ENCODE measurements at regions not wholly inside any gene's neighbourhood (a gene's known extent, or its start where the extent isn't known, plus 50 kb on each side); places are given as distances from the start of the nearest gene placed in this dataset.

DNA sequence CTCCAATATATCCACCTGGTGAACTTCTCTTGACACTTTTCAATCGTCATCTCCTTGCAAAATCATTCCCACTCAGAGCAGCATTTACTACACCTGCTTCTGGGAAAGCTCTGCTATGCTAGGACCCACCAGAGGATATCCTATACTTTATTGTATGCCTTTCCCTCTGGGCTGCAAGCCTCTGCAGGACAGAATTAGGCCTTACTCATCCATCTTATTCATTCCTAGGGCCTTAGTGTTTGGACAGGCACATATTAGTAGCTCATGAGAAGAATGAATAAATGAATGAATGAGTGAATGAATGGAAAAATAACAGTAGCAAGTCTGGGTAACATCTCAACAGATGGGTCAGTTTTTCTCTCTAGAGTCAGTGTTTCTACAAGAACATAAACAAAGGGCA, 216.1 kb downstream of the MAFB start:
- no peaks in the 10 kb centered on the region for H4K20me1 ChIP-seq (ENCODE audit: insufficient read depth, low read length)
- TF ChIP-seq, protein P1, sequence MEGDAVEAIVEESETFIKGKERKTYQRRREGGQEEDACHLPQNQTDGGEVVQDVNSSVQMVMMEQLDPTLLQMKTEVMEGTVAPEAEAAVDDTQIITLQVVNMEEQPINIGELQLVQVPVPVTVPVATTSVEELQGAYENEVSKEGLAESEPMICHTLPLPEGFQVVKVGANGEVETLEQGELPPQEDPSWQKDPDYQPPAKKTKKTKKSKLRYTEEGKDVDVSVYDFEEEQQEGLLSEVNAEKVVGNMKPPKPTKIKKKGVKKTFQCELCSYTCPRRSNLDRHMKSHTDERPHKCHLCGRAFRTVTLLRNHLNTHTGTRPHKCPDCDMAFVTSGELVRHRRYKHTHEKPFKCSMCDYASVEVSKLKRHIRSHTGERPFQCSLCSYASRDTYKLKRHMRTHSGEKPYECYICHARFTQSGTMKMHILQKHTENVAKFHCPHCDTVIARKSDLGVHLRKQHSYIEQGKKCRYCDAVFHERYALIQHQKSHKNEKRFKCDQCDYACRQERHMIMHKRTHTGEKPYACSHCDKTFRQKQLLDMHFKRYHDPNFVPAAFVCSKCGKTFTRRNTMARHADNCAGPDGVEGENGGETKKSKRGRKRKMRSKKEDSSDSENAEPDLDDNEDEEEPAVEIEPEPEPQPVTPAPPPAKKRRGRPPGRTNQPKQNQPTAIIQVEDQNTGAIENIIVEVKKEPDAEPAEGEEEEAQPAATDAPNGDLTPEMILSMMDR (IDR thresholded peaks at IDR 0.05), result no peak
- no peak overlapping the region for H2AFZ ChIP-seq (ENCODE audit: insufficient read depth, low read depth, low read length, poor library complexity, severe bottlenecking)
- Mint-ChIP-seq H3K27me3 (ENCODE audit: low read depth in 3 of 3) (peaks cover 0 to 6% (median 0%) of the 10 kb centered on the region in 3 donors), H3K36me3 (no peaks in the 10 kb centered on the region), H3K4me1 (peaks cover 36% of the 10 kb centered on the region), H3K27ac (no peak overlapping the region), H3K9me3 (no peaks in the 10 kb centered on the region), H3K4me3 (no peak overlapping the region)
- peaks cover 30 to 35% of the 10 kb centered on the region in 2 donors for H3K4me1 ChIP-seq (ENCODE audit: control insufficient read depth in 1 of 2, insufficient read depth in 2 of 2, low read length in 2 of 2)
- no peak overlapping the region for H3K4me2 ChIP-seq (replicated peaks; ENCODE audit: extremely low read depth, low read length, poor library complexity, severe bottlenecking)
- no peak overlapping the region for H3K4me3 ChIP-seq (replicated peaks in 1 of 3; ENCODE audit: low read depth in 2 of 3, low read length in 3 of 3)
- H3K9ac ChIP-seq (ENCODE audit: insufficient read depth, low read length, poor library complexity, severe bottlenecking), result no peak overlapping the region
- H3K27ac ChIP-seq (ENCODE audit: low read depth in 1 of 2, low read length in 2 of 2), result no peak overlapping the region
- H3K27me3 ChIP-seq (ENCODE audit: control insufficient read depth in 2 of 2, insufficient read depth in 2 of 2, low read length in 2 of 2), result no peaks in the 10 kb centered on the region
- DNase-seq, result no peak
- no peaks in the 10 kb centered on the region for H3K9me3 ChIP-seq (replicated peaks in 1 of 2; ENCODE audit: control insufficient read depth in 1 of 2, insufficient read depth in 1 of 2, low read length in 2 of 2)
- intact Hi-C loops (cut with micrococcal nuclease), result no loop called here
- 91% methylated on average over 1 of the region's 1 CpG for WGBS (ENCODE audit: insufficient coverage)
- no peaks in the 10 kb centered on the region for H3K36me3 ChIP-seq (replicated peaks in 1 of 2; ENCODE audit: control insufficient read depth in 1 of 2, insufficient read depth in 2 of 2, low read length in 2 of 2)
- no peaks in the 10 kb centered on the region for H3K79me2 ChIP-seq (ENCODE audit: insufficient read depth, low read length)

DNA sequence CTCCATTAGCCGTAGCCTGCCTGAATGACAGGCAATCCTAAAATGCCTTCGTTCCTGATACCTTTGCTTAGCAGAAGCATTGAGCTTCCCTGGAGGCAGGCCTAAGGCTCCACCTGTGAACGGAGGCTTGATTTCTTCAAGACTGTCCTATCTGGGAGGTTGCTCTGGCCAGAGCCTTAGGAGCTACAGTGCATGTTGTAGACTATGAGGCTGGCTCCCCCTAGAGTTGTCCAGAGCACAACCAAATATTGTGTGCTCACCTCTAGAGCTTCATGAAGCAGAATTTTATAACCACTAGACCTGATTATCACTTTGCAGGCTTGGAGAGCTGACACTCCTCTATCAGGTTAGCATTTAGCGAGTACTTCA, 217.8 kb downstream of the MAFB start:
- intact Hi-C loops (cut with micrococcal nuclease), result no loop called here
- H3K27me3 ChIP-seq (ENCODE audit: control insufficient read depth in 2 of 2, insufficient read depth in 2 of 2, low read length in 2 of 2), result no peaks in the 10 kb centered on the region
- H3K4me3 Mint-ChIP-seq, result no peak overlapping the region
- 93% methylated on average over 4 of the region's 4 CpGs for WGBS (ENCODE audit: insufficient coverage)
- no peaks in the 10 kb centered on the region for H3K9me3 ChIP-seq (replicated peaks in 1 of 2; ENCODE audit: control insufficient read depth in 1 of 2, insufficient read depth in 1 of 2, low read length in 2 of 2)
- TF ChIP-seq, protein P1 (IDR thresholded peaks at IDR 0.05), result no peak
- no peak for DNase-seq
- no peak overlapping the region for H3K9ac ChIP-seq (ENCODE audit: insufficient read depth, low read length, poor library complexity, severe bottlenecking)
- H3K9me3 Mint-ChIP-seq, result peaks cover 0 to 3% (median 0%) of the 10 kb centered on the region in 7 donors
- no peaks in the 10 kb centered on the region for H3K36me3 ChIP-seq (replicated peaks in 1 of 2; ENCODE audit: control insufficient read depth in 1 of 2, insufficient read depth in 2 of 2, low read length in 2 of 2)
- H3K36me3 Mint-ChIP-seq, result peaks cover 0 to 2% of the 10 kb centered on the region in 2 donors
- H3K4me1 Mint-ChIP-seq, result peaks cover 50% of the 10 kb centered on the region
- H3K27ac ChIP-seq (ENCODE audit: low read depth in 1 of 2, low read length in 2 of 2), result peak overlapping the region; percentile 69 to 74
- H3K4me2 ChIP-seq (replicated peaks; ENCODE audit: extremely low read depth, low read length, poor library complexity, severe bottlenecking), result peak overlapping the region; percentile 2
- no peaks in the 10 kb centered on the region for H3K79me2 ChIP-seq (ENCODE audit: insufficient read depth, low read length)
- peaks cover 41 to 50% of the 10 kb centered on the region in 2 donors for H3K4me1 ChIP-seq (ENCODE audit: control insufficient read depth in 1 of 2, insufficient read depth in 2 of 2, low read length in 2 of 2)
- H3K27me3 Mint-ChIP-seq (ENCODE audit: low read depth in 3 of 3), result no peaks in the 10 kb centered on the region
- no peaks in the 10 kb centered on the region for H4K20me1 ChIP-seq (ENCODE audit: insufficient read depth, low read length)
- no peak overlapping the region for H3K4me3 ChIP-seq (replicated peaks in 1 of 3; ENCODE audit: low read depth in 2 of 3, low read length in 3 of 3)
- peak overlapping the region; percentile 18 for H2AFZ ChIP-seq (ENCODE audit: insufficient read depth, low read depth, low read length, poor library complexity, severe bottlenecking)
- H3K27ac Mint-ChIP-seq, result peak overlapping the region; percentile 40 to 91 (median 73)
